ENCODE measurements at regions not wholly inside any gene's neighbourhood (a gene's known extent, or its start where the extent isn't known, plus 50 kb on each side); places are given as distances from the start of the nearest gene placed in this dataset.
"Not testable (repeated sequence)": the region's sequence is repeated elsewhere in the genome, so short reads cannot be mapped to it uniquely, and the experiment has no call there.

- no peak for DNase-seq
Measured at GRCh38 chr5:51802551-51803184, 419.4 kb downstream of the ISL1 start.

DNA sequence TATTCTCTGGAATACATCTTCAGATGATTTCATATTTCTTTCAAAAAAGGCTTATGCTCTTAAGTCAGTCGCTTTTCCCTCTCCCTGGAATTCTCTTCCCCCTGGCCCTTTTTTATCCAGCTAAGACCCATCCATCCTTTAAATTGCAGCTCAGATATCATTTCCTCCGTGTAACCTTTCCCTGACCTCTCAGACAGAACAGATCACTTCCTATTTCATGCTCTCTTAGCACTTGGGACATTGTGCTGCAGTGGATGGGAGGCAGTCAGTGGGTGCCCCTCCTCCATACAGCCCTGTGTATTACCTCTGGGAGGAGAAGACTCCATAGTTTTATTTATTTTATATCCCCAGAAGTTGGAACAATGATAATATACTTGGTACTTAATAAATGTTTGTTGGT, 423.4 kb downstream of the ISL1 start:
- DNase-seq = no peak

DNA sequence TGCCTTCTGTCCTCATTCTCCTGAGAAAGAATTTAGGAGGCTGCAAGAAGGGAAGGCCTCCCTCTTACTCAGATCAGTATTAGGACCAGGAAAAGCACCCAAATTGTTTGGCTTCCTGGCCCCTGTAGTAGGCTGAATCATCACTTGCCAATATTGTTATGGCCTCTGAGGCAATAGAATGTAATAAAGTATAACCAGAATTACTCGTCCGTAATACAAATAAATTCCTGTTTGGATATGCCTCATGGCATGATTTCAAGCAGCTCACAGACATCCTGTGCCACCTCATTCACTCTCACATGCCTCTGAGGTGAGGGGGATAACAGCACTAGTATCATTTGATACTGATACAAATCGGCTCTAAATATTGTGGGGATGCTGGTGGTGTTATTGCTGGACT, 427.3 kb downstream of the ISL1 start:
- DNase-seq = no peak

DNA sequence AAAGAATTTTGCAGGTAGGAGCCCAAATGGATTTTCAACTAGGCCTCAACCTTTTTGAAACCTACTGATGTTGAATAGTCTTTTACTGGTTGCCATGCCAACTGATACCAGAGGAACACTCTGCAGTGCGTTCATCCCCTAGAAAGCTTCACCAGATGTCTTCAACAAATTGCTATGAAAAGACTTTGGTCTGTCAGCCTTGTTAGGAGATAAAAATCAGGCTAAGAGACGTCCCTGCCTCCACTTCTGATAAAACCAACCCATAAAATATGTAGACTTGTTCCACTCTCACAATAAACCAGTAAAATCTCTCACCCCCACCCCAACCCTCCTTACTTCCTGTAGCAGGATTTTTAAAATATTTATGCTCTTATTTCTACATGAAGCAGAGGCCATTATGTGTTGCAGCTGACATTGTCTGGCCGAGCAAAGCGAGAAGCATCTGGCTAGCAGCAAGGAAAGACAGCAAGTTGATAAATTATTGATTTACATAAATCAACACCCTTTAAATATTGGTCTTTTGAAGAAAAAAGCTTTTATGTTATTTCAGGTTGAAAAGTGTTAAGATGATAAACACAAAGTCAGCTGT, 428.7 kb downstream of the ISL1 start:
- DNase-seq = no peak

- not testable (repeated sequence) for DNase-seq
Measured at GRCh38 chr5:51814817-51815216, 431.6 kb downstream of the ISL1 start.

DNA sequence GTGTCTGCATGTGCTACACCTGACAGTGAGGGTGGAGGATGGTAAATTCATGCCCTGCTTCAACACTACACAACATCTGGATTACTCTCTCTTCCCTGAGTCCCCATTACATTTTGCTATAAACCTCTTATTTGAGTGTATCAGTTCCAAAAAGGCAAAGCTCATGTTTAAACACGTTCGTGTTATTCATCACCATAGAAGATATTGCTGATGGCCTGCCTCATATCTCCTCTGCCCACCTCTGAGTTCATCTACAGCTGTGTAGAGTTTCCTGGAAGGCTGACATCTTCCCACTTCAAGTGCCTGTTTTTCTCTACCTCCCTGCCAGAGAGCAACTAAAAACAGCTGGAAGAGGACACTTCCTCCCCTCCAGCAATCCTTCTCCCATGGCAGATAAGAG, 433.2 kb downstream of the ISL1 start:
- no peak for DNase-seq

- DNase-seq = no peak
Measured at GRCh38 chr5:51821697-51822096, 438.4 kb downstream of the ISL1 start.

DNA sequence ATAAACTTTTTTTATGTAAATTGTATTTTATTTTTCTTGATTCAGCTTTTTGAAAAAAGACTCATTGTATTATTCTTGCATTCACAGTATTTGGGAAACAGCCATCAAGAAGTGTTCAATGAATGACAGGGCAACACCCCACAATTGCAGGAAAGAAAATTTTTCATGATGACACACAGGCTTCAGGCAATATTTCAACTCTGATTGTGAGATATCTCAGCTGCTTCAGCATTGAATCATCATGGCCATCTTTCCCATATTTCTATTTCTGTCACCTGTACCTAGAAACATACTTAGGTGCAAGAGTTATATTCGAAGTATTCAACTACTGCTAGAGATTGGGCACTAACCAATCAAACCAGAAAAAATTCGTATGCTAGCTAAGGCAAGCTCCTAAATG, 446.0 kb downstream of the ISL1 start:
- no peak for DNase-seq

- DNase-seq = peak; percentile 33
Measured at GRCh38 chr5:51829691-51830090, 446.4 kb downstream of the ISL1 start.

GRCh38 chr5:51832934-51833470, 449.8 kb downstream of the ISL1 start:
- no peak for DNase-seq

- DNase-seq = no peak
Measured at GRCh38 chr5:51838459-51838858, 455.2 kb downstream of the ISL1 start.

DNA sequence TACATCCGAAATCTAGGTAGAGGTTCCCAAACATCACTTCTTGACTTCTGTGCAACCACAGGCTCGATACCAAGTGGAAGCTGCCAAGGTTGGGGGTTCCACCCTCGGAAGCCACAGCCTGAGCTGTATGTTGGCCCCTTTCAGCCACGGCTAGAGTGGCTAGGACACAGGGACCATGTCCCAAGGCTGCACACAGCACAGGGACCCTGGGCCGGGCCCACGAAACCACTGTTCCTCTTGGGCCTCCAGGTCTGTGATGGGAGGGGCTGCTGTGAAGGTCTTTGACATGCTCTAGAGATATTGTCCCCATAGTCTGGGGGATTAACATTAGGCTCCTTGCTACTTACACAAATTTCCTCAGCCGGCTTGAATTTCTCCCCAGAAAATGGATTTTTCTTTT, 460.6 kb downstream of the ISL1 start:
- DNase-seq = no peak

GRCh38 chr5:51846015-51846414, 462.8 kb downstream of the ISL1 start:
- no peak for DNase-seq

- DNase-seq = no peak
Measured at GRCh38 chr5:51859624-51860023, 476.4 kb downstream of the ISL1 start.

DNA sequence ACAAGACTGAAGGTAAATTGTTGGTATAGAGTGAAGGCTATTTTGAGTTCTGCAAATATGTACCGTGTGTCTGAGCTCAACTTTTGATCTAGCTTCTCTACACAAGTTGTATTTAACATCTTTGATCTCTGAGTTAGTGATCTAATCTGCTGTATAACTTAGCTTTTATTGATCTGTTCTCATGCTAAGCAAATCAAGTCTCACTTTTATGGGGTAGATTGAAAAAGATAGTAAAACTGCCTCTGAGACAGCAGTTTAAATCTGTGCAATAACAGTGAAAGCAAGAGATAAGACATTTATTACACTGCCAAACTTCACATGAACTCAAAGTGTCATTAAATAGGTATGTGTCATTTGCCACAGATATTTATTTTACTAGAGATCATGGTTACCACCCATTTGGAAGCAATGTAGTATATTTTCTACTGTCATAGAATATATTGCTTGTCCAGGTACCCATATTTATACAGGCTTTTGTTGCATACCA, 477.3 kb downstream of the ISL1 start:
- no peak for DNase-seq

GRCh38 chr5:51872144-51872543, 488.9 kb downstream of the ISL1 start:
- DNase-seq = no peak

GRCh38 chr5:51881901-51882300, 498.7 kb downstream of the ISL1 start:
- DNase-seq = no peak

DNA sequence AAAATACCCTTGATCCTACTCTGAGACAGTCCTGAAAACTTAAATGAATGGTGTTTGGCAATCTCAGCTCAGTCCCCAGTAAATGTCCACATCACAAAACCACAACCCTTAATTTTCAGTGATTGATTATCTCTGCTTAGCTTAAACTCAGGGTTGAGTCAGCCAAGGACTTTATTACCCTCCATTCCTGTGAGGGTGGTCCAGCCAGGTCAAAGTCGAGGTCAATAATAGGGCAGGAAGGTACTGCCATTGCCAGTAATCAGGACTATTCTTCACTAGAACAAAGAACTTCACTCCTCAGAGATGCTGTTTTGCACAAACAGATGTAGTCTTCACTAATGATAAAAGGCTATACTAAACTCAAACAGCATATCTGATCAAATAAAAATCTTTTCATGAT, 499.4 kb downstream of the ISL1 start:
- DNase-seq = no peak

GRCh38 chr5:51889703-51890102, 506.5 kb downstream of the ISL1 start:
- DNase-seq = peak; percentile 35

- DNase-seq = no peak
Measured at GRCh38 chr5:51890435-51891116, 507.3 kb downstream of the ISL1 start.

- DNase-seq = no peak
Measured at GRCh38 chr5:51892680-51893079, 509.4 kb downstream of the ISL1 start.

- no peak for DNase-seq
Measured at GRCh38 chr5:51895834-51896233, 512.6 kb downstream of the ISL1 start.

DNA sequence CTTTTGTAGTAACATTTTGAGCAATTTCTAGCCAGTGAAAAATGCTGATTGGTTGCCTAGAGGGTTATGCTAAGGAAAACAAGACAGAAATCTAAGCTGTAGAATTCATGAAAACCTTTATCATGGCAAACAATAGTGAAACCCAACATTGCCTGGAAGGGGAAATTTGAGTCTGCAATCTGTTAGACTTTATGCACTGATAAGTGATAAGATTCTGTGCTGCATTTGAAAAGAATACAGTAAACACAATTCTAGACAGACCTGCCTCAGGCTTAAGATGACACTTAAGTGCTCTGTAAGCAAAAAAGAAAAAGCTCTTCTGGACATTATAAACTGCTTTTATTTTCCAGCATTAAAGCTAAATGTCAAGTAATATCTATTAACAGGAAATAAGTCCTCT, 519.3 kb downstream of the ISL1 start:
- DNase-seq = no peak

GRCh38 chr5:51908215-51908614, 525.0 kb downstream of the ISL1 start:
- no peak for DNase-seq

All from NCI-H1105 (cell line).